IPS-NIHi7 (cell line): ENCODE measurements at regions not wholly inside any gene's neighbourhood (a gene's known extent, or its start where the extent isn't known, plus 50 kb on each side); places are given as distances from the start of the nearest gene placed in this dataset.

Experiments
- DNase-seq: peaks from one replicate; pipeline ENCODE4 v3.0.0; 2012; ENCODE audit warnings: mixed read lengths; ENCODE audit errors: extremely low spot score

DNA sequence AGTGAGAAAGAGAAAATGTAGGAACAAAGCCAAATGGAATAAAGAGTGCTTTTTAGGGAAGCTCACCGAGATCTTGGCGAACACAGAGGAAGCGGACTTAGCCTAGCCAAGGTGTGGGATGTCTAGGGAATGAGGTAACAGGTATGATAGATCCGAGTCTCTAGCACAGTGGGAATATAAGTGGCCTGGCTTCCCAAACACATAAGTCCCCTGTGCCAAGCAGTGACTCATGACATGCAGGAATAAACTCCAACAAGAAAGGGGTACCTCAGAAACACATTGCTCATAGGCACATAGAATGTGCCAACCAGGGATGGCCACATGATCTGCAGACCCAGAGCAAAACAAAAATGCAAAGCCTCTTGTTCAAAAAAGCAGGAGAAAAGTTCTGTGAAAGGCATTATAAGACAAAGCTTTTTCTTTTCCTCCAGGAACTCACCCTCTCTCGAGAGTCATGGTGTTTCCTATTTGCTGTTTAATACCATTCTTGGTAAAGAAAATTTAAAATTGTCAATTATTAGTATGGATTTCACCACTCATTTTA lies 542.5 kb downstream of the GATA3 start:
- DNase-seq, result no peak

DNA sequence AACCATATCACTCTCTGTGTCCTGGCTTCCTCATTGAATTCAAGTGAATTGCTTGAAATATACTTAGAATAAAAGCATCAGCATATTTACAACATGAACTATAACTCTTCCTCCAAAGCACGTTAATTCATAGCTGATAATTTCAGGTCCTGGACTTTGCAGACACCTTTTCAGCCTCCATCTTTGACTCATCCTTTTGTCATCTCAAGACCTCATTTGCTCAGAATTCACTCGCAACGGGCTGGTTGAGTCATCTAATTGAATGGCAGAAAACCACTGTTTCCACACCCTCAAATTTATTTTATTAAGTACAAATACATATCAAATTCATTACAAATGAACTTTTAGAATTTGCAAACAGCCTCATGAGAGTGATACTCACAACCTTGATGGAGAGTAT lies 545.7 kb downstream of the GATA3 start:
- no peak for DNase-seq

DNA sequence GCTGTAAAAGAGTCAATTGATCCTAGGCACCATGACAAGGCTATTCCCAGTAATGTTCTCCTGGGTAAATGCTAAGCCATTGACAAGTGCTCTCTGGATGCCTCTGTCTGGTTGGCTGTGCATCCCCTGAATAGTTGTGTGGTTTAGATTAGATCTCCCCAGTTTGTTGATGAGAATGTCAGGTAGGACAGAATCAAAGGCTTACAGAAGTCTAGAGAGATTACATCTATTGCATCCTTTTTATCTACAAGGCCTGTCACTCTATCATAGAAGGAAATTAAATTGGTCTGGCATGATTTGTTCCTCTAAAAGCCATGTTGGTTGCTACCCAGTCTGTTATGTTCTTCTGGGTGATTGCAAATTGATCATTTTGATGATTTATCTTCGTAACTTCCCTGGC lies 548.3 kb downstream of the GATA3 start:
- no peak for DNase-seq

DNA sequence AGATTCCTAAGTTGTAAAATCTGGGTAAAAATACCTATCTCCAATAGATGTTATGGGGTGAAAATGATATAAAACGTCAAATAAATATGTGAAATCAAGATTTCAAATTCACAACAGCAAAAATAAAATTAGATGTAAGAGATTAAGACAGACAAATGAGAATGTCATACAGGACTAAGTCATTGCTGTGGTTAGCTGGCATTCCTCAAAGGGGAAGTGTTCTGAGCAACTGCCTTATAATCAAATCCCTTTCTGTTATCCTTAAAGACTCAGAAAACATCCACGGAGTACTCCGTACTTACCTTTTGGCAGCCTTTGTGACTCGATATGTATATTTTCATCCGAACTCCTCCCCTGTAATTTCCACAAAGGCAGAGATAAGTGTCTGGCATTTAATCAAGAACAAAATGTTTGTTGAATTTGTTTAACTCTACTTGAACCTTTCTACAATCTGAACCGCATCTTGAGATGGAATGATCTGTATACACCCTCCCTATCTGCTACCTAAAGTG lies 559.6 kb downstream of the GATA3 start:
- no peak for DNase-seq

DNA sequence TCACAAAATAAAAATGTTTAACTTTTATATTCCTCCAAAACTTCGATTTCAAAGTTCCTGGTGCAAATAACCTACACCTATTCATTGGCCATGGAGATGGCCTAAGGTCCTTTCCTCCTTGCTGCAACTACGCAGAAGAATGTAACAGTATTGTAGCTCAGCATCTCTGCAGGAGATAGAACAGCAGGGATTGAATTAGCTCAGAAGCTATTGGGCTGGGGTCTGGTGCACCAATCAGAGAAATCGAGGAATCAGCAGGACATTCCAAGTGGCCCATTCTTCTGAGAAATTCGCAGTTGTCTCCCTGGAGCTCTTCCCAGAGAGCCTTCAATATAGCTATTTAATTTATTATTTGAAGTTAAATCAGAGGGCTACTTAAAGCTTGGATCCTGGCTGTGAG lies 560.6 kb downstream of the GATA3 start:
- DNase-seq, result no peak

DNA sequence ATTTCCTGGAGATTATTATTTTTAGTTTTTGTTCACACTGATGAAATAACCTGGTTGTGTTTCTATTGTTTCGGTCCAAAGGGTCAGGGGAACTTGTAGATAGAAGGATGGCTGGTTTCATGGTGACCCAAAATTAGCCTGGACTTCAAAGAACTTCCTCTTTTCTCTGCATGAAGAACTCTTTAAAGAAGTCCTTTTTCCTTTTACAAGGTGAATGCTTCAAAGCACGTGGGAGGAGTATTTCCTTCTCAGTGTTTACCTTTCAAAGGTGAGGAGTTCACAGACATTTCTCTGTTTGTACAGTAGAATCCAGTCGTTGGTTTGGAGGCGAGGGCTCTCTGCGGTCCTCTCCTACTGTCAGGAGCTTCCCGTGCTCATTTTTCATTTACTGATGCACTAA lies 561.7 kb downstream of the GATA3 start:
- DNase-seq, result no peak

DNA sequence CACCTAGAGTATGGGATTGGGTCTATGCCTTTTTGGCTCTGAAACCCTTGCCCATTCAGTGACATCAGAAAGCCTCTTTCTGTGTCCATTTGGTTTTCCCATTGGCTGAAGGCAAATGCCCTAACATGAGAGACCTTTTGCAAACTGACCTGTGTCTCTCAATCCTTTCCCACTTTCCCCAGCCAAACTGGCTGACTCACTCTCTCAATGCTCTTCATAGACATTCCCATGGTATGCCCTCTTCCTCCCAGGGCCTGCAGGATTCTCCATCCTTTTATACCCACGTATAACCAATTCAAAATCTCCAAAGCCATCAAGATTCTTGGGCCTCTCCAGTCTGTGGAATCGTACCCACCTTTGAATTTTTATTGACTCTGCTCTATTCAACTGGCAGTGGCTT lies 563.3 kb downstream of the GATA3 start:
- DNase-seq, result no peak

DNA sequence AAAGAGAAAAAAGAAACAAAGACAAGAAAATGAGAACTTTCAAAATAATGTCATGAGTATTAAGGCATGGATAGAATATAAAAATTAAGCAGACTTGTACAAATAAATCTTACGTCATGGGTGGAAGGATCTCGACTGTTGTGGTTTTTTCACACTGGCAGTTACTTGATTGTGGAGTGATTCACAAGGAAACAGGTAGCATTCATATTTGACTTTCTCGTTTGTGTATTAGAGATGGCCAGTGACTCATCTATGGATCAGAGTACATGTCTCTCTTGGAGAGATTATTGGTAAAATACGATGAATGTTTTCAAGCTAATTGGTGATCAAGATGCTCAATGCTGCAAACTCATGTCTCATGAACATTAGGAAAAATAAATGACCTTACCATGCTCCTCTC lies 564.3 kb downstream of the GATA3 start:
- no peak for DNase-seq

DNA sequence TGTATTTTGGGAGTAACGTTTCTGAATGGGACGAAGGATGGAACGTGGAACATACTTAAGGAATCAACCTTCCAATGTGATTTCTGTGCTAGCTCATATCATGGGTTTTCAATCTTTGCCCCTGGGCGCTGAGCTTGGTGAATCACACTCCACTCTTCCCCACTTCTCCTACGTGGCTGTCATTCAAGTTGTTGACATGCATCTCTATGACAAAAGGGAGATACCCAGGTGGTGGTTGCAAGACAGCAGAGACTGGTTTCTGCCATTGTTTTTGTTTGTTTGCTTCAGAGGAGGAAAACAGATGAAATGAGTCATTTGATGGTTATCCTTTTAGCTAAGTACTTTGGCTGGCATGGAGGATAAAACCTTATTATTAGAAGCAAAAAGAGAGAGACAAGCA lies 573.9 kb downstream of the GATA3 start:
- peak; percentile 48 for DNase-seq

DNA sequence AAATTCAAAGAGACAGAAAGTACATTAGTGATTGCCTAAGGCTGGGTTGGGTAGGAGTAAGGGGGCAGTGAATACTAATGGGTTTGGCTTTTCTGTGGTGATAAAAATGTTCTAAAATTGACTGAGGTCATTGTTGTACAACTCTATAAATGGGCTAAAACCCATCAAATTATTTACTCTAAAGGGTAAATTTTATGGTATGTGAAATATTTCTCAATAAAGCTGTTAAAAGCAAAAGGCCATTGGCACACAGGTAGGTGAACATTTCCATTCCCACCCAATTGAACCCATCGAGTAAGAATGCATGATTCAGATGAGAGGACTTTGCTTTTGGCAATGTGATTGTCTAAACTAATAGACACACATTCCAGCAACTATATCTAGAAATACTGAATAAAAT lies 579.4 kb downstream of the GATA3 start:
- DNase-seq, result no peak

DNA sequence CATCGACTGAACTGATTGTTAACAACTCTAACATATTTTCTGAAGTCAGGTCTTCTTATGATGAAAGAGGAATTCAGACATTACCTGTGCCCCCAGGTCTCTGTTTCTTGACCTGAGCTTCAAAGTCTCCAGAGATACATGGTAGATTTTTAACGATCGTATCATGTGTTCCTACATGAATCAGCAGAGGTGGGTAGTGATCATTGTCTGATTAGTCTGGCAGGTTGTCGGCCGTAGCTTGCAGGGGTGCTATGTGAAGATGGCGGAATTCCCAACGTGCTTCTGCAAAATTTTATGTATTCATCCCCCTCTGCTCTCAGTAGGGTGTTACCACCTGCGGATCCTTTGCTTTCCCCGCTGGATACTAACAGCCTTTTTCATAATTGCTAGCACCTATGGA lies 581.9 kb downstream of the GATA3 start:
- DNase-seq, result no peak

DNA sequence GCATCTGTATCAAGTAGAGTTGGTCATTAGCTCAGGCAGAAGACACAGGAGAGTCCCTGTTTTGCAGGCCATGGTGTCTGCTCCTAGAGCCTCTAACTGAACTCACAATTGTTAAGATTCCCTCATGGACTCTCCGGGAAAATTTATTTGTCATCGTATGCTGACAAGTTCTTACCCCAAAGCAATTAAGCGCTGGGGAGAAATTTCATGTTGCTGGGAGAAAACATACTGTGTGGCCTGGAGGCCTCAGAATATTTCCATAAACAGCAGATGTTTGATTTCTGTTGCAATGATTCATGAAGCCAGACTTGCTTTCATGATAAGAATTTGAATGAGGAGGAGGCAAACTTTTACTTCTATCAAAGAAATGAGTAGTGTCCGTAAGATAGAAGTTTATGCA lies 583.2 kb downstream of the GATA3 start:
- DNase-seq, result no peak

DNA sequence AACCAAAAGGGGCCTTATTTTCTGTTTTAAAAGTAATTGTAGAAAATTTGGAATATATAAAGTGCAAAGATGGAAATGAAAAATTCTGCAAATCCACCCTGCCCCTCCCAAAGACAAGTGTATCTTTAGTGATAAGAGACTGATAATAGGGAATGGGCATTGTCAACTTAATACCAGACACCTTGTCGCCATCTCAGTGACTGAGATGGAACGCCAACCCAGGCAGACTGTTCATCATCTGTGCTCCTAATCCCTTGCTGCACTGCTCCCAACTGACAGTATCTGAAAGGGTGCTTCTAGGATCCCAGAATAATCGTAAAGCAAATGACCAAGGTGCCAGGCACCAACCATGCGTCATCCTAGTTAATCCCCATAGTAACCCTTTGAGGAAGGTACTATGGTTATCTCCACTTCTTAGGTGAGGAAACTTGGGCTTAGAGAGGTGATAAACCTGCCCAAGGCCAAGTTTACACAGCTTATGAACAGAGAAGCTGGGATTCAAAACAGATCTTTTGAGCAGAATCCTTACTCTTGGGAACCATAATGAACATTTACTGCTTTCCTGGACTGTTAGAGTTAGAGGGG lies 583.7 kb downstream of the GATA3 start:
- DNase-seq, result no peak

DNA sequence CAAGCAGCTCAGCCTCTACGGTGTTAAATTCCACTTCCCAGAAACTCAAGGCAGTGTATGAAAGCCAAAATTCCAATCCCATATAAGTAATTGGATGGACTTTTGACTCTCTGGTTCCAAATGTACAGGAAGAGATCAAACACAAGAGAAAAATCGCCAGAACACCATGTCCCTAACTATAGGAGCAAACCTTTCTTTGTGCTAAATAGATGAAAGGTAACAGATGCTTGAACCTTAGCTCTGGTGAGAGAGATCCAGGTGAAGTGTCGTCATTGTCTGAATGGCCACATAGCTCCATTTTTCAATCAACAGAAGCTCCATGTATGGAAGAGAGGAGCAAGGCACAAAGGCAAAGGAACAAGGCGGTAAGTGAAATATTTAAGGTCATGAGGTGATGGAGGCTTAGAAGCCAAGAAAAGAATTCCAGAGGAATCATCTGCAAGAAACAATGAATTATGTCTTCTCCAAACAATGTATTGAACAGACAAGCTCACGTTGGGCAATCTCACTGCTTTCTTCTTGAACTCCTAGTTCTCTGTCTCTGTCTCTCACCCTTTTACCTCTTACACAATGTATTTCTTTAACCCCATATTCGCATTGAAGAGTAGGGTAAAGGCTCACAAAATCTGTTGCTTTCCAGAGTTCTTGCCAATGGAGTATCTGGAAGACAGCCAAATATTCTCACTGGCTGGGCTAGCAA lies 585.1 kb downstream of the GATA3 start:
- DNase-seq, result no peak

DNA sequence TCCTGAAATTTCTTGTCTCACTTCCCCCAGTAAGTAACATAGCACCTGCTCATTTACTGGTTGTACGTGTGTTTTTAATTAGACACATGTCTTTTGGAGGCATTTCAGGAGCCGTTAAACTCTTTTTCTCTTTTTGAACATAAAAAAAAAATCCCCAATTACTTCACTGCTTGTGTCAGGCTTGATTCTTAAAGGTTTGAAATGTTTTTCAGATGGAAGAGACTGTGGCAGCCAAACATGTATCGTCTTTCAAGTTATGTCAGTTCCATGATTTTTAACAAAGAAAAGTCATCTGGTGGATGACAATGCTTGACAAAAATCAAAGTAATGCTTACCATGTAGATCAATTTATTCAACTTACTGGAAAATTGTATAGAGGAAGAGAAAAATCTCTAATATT lies 585.8 kb downstream of the GATA3 start:
- no peak for DNase-seq

DNA sequence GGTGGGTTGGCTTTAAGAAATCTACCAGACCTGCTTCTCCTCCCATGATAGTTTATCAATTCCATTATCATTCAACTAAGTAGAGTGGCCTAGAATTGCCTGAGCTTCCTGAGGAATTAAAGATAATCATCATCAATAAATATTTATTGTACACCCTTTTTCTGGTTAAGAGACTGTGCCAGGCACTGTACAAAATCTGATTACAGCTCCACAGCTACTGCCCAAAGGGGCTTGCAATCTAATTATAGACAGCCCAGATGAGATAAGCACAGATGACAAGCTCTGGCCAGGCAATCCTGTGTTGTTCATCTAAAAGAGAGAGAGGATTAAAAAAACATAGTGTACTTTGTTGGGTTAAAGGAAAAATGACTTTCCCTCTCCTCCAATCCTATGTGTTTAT lies 586.4 kb downstream of the GATA3 start:
- no peak for DNase-seq

DNA sequence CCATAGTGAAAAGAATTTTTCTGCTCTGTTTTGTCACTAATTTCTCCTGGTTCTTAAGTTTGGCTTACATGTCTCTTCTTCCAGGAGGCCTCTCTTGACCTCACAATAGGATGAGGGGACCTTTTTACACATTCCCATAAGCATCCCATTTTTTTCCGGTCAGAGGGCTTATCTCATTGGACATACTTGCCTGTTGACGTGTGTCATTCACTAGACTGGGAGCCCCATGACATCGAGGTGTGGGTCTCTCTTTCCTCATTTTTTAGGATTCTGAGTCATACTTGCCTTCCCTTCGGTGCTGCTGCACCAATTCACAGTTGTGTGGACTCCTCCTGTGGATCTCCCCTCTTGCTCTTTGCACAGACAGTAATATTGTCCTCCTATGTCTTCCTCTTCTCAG lies 601.8 kb downstream of the GATA3 start:
- no peak for DNase-seq

DNA sequence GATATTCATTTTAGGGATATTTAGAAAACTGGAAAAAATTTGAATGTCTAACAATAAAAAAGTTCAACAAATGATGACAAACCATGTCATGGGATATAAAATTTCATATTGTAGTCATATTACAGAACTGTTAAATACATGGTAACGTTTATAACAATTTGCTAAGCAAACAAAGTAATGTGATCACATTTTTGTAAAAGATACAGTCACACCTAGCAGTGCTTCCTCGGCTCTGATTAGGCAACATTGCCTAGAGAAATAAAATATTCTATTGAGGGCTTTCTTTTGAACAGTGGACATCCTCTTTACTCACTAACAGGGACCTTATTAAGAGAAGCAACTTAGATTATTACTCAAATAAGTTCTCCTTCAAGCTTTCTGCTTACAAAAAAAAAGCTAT lies 605.5 kb downstream of the GATA3 start:
- no peak for DNase-seq

DNA sequence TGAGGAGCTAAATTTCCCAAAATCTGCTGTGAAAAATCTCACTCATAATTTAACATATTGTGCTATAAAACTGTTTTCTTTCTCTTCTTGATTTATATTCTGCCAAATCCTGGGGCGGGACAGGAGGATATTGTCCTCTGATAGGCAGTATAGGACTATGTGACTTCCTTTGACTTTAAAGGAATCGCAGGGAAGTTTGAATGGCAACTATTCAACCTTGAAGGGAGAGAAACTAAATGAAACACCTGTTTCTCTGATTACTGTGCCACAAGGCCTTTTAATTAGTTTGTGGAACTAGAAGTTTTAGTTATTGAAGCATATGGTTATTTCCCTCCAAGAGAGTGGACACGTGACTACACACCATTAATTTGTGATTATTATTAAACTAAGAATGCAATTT lies 607.4 kb downstream of the GATA3 start:
- no peak for DNase-seq

DNA sequence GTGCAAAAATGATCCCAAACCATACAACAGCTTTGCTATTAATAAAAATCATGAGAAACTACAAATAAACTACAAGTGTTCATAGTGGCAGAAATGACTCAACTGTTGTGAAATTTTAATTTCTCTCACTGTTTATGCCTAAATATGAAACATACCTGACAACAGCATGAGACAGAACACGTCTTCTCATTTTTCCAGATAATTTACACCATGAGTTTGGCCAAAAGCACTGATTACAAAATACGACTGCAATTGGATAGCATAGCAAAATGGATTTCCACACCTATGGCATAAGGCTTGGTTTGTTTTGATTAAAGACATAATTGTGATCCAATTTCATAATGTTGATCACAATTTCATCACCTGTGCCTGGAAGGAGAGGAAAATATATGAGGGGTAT lies 608.6 kb downstream of the GATA3 start:
- DNase-seq, result no peak

DNA sequence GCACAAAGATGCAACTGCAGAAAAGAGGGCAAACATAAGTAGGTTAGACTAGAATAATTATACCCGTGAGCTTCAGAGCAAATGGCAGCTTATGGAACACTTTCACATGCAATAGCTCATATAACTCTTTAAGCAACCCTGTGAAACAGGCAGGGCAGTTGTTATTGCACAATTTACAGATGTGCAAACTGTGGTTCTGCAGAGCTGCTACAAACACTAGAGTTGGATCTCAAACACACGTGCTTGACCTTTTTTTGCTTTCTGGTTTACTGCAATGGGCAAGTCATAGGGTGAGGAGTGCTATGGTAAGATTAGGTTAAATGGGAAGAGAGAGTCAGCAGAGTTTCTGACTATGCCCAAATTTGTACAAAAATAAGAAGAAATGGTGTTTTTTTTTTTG lies 610.8 kb downstream of the GATA3 start:
- no peak for DNase-seq

DNA sequence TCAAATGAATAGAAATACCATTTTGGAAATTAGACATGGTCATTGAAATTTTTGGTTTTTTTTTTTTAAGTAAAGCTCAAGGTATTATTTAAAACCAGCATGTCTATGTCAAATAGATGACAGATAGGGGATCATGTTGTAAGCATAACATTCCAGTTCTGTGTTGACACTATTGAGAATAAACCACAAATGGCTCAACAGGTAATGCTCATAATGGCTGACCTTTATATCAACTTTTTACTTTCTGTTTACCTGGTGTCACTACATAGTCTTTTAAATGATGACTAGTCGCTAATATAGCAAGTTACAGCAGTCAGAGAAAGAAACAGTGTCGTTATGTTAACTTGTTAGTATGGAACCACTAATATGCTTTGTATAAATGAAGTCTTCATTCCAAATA lies 616.0 kb downstream of the GATA3 start:
- DNase-seq, result no peak

DNA sequence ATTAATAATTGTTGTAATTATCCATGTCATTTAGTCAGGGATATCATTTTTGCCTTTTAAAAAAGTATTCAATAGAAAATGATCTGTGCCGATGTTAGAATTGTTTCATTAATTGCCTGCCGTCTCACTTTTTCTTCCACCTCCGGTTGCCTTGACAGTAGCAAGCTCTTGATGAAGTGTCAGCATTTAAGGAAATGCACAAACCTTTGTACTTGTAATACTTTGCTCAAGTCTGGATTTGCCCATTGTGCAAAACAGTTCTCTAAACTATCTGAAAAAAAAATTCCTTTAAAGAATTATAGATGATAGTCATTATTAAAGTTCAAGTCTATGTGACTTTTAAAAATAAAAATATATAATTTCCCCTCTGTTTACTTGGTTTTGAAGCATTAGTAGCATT lies 619.7 kb downstream of the GATA3 start:
- DNase-seq, result no peak

DNA sequence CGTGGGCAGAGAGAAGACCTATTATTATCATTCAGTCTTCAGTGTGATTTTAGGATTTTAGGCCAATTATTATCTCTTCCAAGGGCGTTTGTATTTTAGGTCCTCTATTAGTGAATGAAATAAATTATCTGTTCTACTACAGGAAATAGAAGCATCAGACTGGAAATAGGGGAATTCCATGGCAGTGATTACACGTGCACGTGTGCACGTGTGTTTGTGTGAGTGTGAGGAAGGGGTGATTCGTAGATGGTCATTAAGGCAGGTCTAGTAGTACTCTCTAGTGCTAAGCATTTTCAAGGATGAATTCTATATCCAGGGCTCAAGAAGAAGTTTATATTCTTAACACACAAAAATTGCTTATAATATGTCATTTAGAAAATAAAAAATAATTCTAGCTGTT lies 623.2 kb downstream of the GATA3 start:
- no peak for DNase-seq
